ENCODE measurements at regions not wholly inside any gene's neighbourhood (a gene's known extent, or its start where the extent isn't known, plus 50 kb on each side); places are given as distances from the start of the nearest gene placed in this dataset.

GRCh38 chr10:64011912-64012714 is 490.9 kb downstream of the REEP3 start:
- no peak for TF ChIP-seq POU6F1 (CRISPR knock-in tag; IDR thresholded peaks at IDR 0.05; ENCODE audit: borderline replicate concordance, low read depth)
- TF ChIP-seq ZFP30 (CRISPR knock-in tag; IDR thresholded peaks at IDR 0.05), result no peak
- no peak for ATAC-seq

GRCh38 chr10:64014281-64014680 is 493.1 kb downstream of the REEP3 start:
- no peak for ATAC-seq
- TF ChIP-seq BACH2 (CRISPR knock-in tag; IDR thresholded peaks at IDR 0.05; ENCODE audit: borderline replicate concordance) (no peak), PPARA (CRISPR knock-in tag; IDR thresholded peaks at IDR 0.05; ENCODE audit: borderline replicate concordance) (no peak), ZNF565 (CRISPR knock-in tag; conservative IDR thresholded peaks at IDR 0.05; ENCODE audit: low read depth) (no peak), ZFP30 (CRISPR knock-in tag; IDR thresholded peaks at IDR 0.05) (no peak)

GRCh38 chr10:64023926-64024470 is 502.8 kb downstream of the REEP3 start:
- TF ChIP-seq CSRNP3 (CRISPR knock-in tag; IDR thresholded peaks at IDR 0.05) (no peak), ZFP3 (CRISPR knock-in tag; IDR thresholded peaks at IDR 0.05) (no peak), GLIS3 (CRISPR knock-in tag; IDR thresholded peaks at IDR 0.05) (no peak), ESRRG (CRISPR knock-in tag; IDR thresholded peaks at IDR 0.05) (no peak), TSHZ2 (CRISPR knock-in tag; IDR thresholded peaks at IDR 0.05) (no peak), CREB5 (CRISPR knock-in tag; IDR thresholded peaks at IDR 0.05; ENCODE audit: low read depth) (no peak), ZFP30 (CRISPR knock-in tag; IDR thresholded peaks at IDR 0.05) (no peak), ZNF8 (CRISPR knock-in tag; IDR thresholded peaks at IDR 0.05) (no peak), ISL1 (CRISPR knock-in tag; IDR thresholded peaks at IDR 0.05) (no peak), ZNF565 (CRISPR knock-in tag; conservative IDR thresholded peaks at IDR 0.05; ENCODE audit: low read depth) (no peak), TCF4 (CRISPR knock-in tag; IDR thresholded peaks at IDR 0.05; ENCODE audit: borderline replicate concordance) (no peak), POU6F1 (CRISPR knock-in tag; IDR thresholded peaks at IDR 0.05; ENCODE audit: borderline replicate concordance, low read depth) (no peak), TOX (CRISPR knock-in tag; IDR thresholded peaks at IDR 0.05; ENCODE audit: borderline replicate concordance) (no peak), RARB (CRISPR knock-in tag; IDR thresholded peaks at IDR 0.05) (no peak), BACH2 (CRISPR knock-in tag; IDR thresholded peaks at IDR 0.05; ENCODE audit: borderline replicate concordance) (no peak), CSDC2 (CRISPR knock-in tag; IDR thresholded peaks at IDR 0.05) (no peak)
- ATAC-seq, result no peak

GRCh38 chr10:64033711-64034110 is 512.5 kb downstream of the REEP3 start:
- ATAC-seq, result no peak
- TF ChIP-seq ZNF70 (CRISPR knock-in tag; IDR thresholded peaks at IDR 0.05) (no peak), RARB (CRISPR knock-in tag; IDR thresholded peaks at IDR 0.05) (no peak), PATZ1 (CRISPR knock-in tag; IDR thresholded peaks at IDR 0.05; ENCODE audit: borderline replicate concordance) (no peak), GLIS3 (CRISPR knock-in tag; IDR thresholded peaks at IDR 0.05) (no peak), ZNF565 (CRISPR knock-in tag; conservative IDR thresholded peaks at IDR 0.05; ENCODE audit: low read depth) (no peak), ZNF8 (CRISPR knock-in tag; IDR thresholded peaks at IDR 0.05) (no peak), TOX (CRISPR knock-in tag; IDR thresholded peaks at IDR 0.05; ENCODE audit: borderline replicate concordance) (no peak), CSRNP3 (CRISPR knock-in tag; IDR thresholded peaks at IDR 0.05) (no peak), ZFP3 (CRISPR knock-in tag; IDR thresholded peaks at IDR 0.05) (no peak), TCF4 (CRISPR knock-in tag; IDR thresholded peaks at IDR 0.05; ENCODE audit: borderline replicate concordance) (no peak), CREB5 (CRISPR knock-in tag; IDR thresholded peaks at IDR 0.05; ENCODE audit: low read depth) (no peak), ESRRG (CRISPR knock-in tag; IDR thresholded peaks at IDR 0.05) (no peak)
